Type B pancreatic cell (in vitro differentiated cells): ENCODE measurements at regions not wholly inside any gene's neighbourhood (a gene's known extent, or its start where the extent isn't known, plus 50 kb on each side); places are given as distances from the start of the nearest gene placed in this dataset.

ENCODE experiments used
- DNase-seq: peaks from one replicate; pipeline ENCODE4 v3.0.0; 2021; ENCODE audit warnings: mixed read lengths; ENCODE audit not compliant: unreplicated experiment; ENCODE audit errors: extremely low spot score
- H3K27ac Mint-ChIP-seq: 2 replicates; pipeline ENCODE4 v1.8.0; 2021; ENCODE audit warnings: mild to moderate bottlenecking, mixed read lengths
- H3K27me3 Mint-ChIP-seq: 2 replicates; pipeline ENCODE4 v1.8.0; 2021; ENCODE audit warnings: mixed read lengths
- H3K36me3 Mint-ChIP-seq: 2 replicates; pipeline ENCODE4 v1.8.0; 2021; ENCODE audit warnings: mixed read lengths
- H3K4me1 Mint-ChIP-seq: one replicate; pipeline ENCODE4 v1.8.0; 2021; ENCODE audit warnings: mixed read lengths; ENCODE audit not compliant: unreplicated experiment
- H3K4me3 Mint-ChIP-seq: 2 replicates; pipeline ENCODE4 v1.8.0; 2021; ENCODE audit warnings: mild to moderate bottlenecking, mixed read lengths
- H3K9me3 Mint-ChIP-seq: 2 replicates; pipeline ENCODE4 v1.8.0; 2021; ENCODE audit warnings: mixed read lengths
- TF ChIP-seq, protein P1 (sequence below): fragments of 200-600 bp; sonication (generic); conservative IDR thresholded peaks from 2 replicates; pipeline ENCODE4 v1.5.0; 2021; ENCODE audit warnings: antibody characterized with exemption, mild to moderate bottlenecking

GRCh38 chr6:165886169-165886568 is 223.1 kb upstream of the PDE10A start:
- no peak for DNase-seq

GRCh38 chr6:165884813-165885765 is 222.0 kb upstream of the PDE10A start:
- DNase-seq = peak; percentile 79
- peaks cover 9% of the 10 kb centered on the region for H3K9me3 Mint-ChIP-seq
- no peak overlapping the region for H3K27ac Mint-ChIP-seq
- peaks cover 37% of the 10 kb centered on the region for H3K27me3 Mint-ChIP-seq
- H3K4me1 Mint-ChIP-seq = peaks cover 13% of the 10 kb centered on the region
- H3K36me3 Mint-ChIP-seq = no peaks in the 10 kb centered on the region
- H3K4me3 Mint-ChIP-seq = no peak overlapping the region
- TF ChIP-seq, protein P1, sequence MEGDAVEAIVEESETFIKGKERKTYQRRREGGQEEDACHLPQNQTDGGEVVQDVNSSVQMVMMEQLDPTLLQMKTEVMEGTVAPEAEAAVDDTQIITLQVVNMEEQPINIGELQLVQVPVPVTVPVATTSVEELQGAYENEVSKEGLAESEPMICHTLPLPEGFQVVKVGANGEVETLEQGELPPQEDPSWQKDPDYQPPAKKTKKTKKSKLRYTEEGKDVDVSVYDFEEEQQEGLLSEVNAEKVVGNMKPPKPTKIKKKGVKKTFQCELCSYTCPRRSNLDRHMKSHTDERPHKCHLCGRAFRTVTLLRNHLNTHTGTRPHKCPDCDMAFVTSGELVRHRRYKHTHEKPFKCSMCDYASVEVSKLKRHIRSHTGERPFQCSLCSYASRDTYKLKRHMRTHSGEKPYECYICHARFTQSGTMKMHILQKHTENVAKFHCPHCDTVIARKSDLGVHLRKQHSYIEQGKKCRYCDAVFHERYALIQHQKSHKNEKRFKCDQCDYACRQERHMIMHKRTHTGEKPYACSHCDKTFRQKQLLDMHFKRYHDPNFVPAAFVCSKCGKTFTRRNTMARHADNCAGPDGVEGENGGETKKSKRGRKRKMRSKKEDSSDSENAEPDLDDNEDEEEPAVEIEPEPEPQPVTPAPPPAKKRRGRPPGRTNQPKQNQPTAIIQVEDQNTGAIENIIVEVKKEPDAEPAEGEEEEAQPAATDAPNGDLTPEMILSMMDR = peak; percentile 96

More at GRCh38 chr6:165886169-165886568, 223.1 kb upstream of the PDE10A start:
- peaks cover 41% of the 10 kb centered on the region for H3K27me3 Mint-ChIP-seq
- TF ChIP-seq, protein P1 = no peak
- H3K9me3 Mint-ChIP-seq = peaks cover 5% of the 10 kb centered on the region
- peaks cover 15% of the 10 kb centered on the region for H3K4me1 Mint-ChIP-seq
- H3K27ac Mint-ChIP-seq = no peak overlapping the region
- H3K4me3 Mint-ChIP-seq = no peak overlapping the region
- H3K36me3 Mint-ChIP-seq = no peaks in the 10 kb centered on the region

DNA sequence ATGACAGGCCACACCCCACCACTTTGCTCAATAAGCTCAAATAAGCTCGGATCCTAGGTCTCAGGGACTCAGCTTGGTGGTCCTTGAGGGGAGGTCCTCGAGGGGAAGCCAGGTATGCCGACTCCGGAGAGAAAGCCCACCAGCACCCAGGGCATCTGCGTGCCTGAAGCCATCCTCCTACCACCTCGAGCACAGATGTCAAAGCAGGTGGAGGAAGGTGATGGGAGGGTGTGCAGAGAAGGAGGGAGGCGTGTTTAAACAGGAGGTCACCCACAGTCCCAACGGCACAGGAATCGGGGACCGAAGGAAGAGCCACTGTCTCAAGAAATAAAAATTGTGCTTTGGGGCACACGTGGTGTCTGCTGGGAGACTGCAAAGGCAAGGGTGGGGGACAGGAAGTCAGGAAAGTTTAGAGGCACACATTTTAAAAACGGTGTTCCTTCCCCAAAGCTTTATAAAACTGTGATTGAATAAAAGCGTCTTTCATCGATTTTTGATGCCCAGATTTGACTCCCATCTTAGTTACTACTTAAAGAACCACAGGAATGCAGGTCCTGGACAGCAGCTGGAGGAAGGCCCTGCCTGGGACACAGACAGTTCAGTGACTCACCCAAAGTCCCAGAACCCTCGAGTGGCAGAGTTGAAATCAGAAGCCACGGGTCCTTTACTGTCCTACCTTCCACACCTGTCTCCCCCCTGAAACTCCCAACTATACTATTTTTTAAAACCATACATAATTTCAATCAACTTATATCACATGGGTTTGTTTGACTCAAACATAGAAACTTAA is 221.0 kb upstream of the PDE10A start:
- Mint-ChIP-seq H3K4me3 (no peak overlapping the region), H3K9me3 (peaks cover 9% of the 10 kb centered on the region), H3K36me3 (no peaks in the 10 kb centered on the region), H3K27me3 (peaks cover 29% of the 10 kb centered on the region), H3K27ac (no peak overlapping the region), H3K4me1 (peaks cover 11% of the 10 kb centered on the region)
- TF ChIP-seq, protein P1 = no peak
- DNase-seq = no peak

- peaks cover 11% of the 10 kb centered on the region for H3K4me1 Mint-ChIP-seq
- no peak for DNase-seq
- TF ChIP-seq, protein P1 = no peak
- no peaks in the 10 kb centered on the region for H3K36me3 Mint-ChIP-seq
- no peak overlapping the region for H3K4me3 Mint-ChIP-seq
- no peak overlapping the region for H3K27ac Mint-ChIP-seq
- peaks cover 30% of the 10 kb centered on the region for H3K27me3 Mint-ChIP-seq
- peaks cover 4% of the 10 kb centered on the region for H3K9me3 Mint-ChIP-seq
Observed at GRCh38 chr6:165881806-165882205, 218.8 kb upstream of the PDE10A start.

DNA sequence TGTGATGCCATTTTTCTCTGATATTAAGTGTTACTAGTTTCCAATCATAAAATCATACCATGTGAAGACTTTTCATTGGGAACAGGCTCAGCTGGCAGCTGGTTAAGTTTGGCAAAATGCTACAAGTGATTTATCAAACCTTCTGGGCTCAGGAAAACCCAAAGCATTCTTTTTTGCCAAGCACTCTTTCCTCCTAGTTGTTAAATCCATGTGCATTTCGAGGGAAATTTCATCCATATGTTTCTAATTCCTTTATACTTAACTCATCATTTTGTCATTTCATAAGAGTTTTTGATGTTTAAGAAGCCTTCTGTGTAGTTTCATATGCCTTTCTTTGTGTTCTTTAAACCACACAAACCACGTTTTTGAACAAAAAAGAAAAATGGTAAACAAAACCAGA is 217.6 kb upstream of the PDE10A start:
- Mint-ChIP-seq H3K27me3 (peaks cover 37% of the 10 kb centered on the region), H3K4me3 (no peak overlapping the region), H3K9me3 (peaks cover 4% of the 10 kb centered on the region), H3K27ac (no peak overlapping the region), H3K36me3 (no peaks in the 10 kb centered on the region), H3K4me1 (peaks cover 11% of the 10 kb centered on the region)
- TF ChIP-seq, protein P1 = no peak
- DNase-seq = no peak
